Esophagus squamous epithelium (tissue), 5 donors: ENCODE measurements at regions not wholly inside any gene's neighbourhood (a gene's known extent, or its start where the extent isn't known, plus 50 kb on each side); places are given as distances from the start of the nearest gene placed in this dataset.

Experiments
- DNase-seq: peaks from one replicate; lab custom pipeline; 2025; lab: John Stamatoyannopoulos, UW
- H3K27ac ChIP-seq, 4 donors: fragments of 200-600 bp; sonication (generic); one replicate each; pipeline ENCODE4 v1.5.1; 2016 to 2019; ENCODE audit warnings: mild to moderate bottlenecking in 1 of 4
- H3K27me3 ChIP-seq, 4 donors: fragments of 200-600 bp; sonication (generic); 1 replicate in 3 of 4; 2 replicates in 1 of 4; pipeline versions ENCODE4 v1.5.1 to v1.6.0; 2017 to 2021; ENCODE audit warnings: antibody characterized with exemption in 1 of 4
- H3K36me3 ChIP-seq, 3 donors: fragments of 200-600 bp; sonication (generic); one replicate each; pipeline ENCODE4 v1.5.1; 2016 to 2019
- H3K4me1 ChIP-seq, 3 donors: fragments of 200-600 bp; sonication (generic); one replicate each; pipeline ENCODE4 v1.5.1; 2017 to 2019
- H3K4me3 ChIP-seq, 4 donors: fragments of 200-600 bp; sonication (generic); 1 replicate in 3 of 4; 2 replicates in 1 of 4; pipeline ENCODE4 v1.5.1; 2016 to 2019; ENCODE audit warnings: mild to moderate bottlenecking in 2 of 4, moderate library complexity in 1 of 4
- H3K9me3 ChIP-seq, 3 donors: fragments of 200-600 bp; sonication (generic); one replicate each; pipeline ENCODE4 v1.5.1; 2016 to 2019
- CTCF ChIP-seq, 6 experiments: fragments of 450-650 bp in 4 of 6; fragments of 200-600 bp in 2 of 6; sonication (generic) in 2 of 6; IDR thresholded peaks; one replicate each; pipeline ENCODE4 v1.5.1; 2016 to 2019; ENCODE audit warnings: antibody characterized with exemption in 6 of 6, mild to moderate bottlenecking in 4 of 6, moderate library complexity in 4 of 6
- POLR2A ChIP-seq, 4 donors: fragments of 450-650 bp; IDR thresholded peaks; one replicate each; pipeline ENCODE4 v1.6.1; 2017; ENCODE audit warnings: antibody characterized with exemption in 4 of 4, mild to moderate bottlenecking in 4 of 4, moderate library complexity in 3 of 4
- WGBS, 2 donors: methylation state at CpG; one replicate each; pipeline ENCODE4 v1.1.5; 2018; 5-methylcytosine and 5-hydroxymethylcytosine counted together
- intact Hi-C: fragments of 100-400 bp; cut with DNase I; formaldehyde crosslinking; loops from one replicate; pipeline ENCODE4 v1.15.0; 2022
- donor health status: DM: yes; HTN: yes; CAD: no.

GRCh38 chr22:22946131-22946530 lies 58.5 kb downstream of the IGLL5 start:
- DNase-seq = no peak
- Histone ChIP-seq H3K27me3 (peaks cover 0 to 68% (median 0%) of the 10 kb centered on the region in 4 donors), H3K4me3 (no peak overlapping the region), H3K27ac (no peak overlapping the region), H3K36me3 (no peaks in the 10 kb centered on the region), H3K9me3 (no peaks in the 10 kb centered on the region), H3K4me1 (no peaks in the 10 kb centered on the region)
- no peak for TF ChIP-seq POLR2A (IDR thresholded peaks at IDR 0.05)
- TF ChIP-seq CTCF (IDR thresholded peaks at IDR 0.05) = no peak
- WGBS, 2 donors = 35 to 56% methylated on average over 5 of the region's 5 CpGs
- intact Hi-C loops = no loop called here

GRCh38 chr22:22948651-22949571 lies 61.3 kb downstream of the IGLL5 start:
- Histone ChIP-seq H3K4me1 (no peaks in the 10 kb centered on the region), H3K4me3 (no peak overlapping the region), H3K36me3 (no peaks in the 10 kb centered on the region), H3K27me3 (peaks cover 0 to 67% (median 0%) of the 10 kb centered on the region in 4 donors), H3K9me3 (no peaks in the 10 kb centered on the region), H3K27ac (no peak overlapping the region)
- DNase-seq = no peak
- WGBS, 2 donors = 51 to 52% methylated on average over 2 to 4 of the region's 10 CpGs
- intact Hi-C loops = no loop called here
- TF ChIP-seq CTCF (IDR thresholded peaks at IDR 0.05) (no peak), POLR2A (IDR thresholded peaks at IDR 0.05) (no peak)

DNA sequence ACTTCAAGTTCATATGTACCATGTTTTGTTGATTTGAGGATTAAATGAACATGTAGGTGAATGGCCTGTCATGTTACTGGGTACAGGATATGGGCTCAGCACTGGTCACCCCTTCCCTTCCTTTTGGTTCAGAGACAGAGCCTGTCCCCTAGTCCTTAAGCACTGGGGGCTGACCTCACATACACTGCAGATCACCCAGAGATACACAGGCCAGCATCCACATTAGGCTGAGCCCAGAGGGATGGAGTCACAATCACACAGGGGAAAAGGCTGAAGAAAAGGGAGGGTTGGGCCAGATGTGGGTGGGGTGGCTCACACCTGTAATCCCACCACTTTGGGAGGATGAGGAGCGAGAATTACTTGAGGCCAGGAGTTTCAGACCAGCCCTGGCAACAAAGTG lies 62.3 kb downstream of the IGLL5 start:
- no peak overlapping the region for H3K4me3 ChIP-seq
- WGBS, 2 donors = 73 to 100% methylated on average over 1 of the region's 1 CpG
- no peak for TF ChIP-seq POLR2A (IDR thresholded peaks at IDR 0.05)
- no peak for TF ChIP-seq CTCF (IDR thresholded peaks at IDR 0.05)
- H3K36me3 ChIP-seq = no peaks in the 10 kb centered on the region
- H3K4me1 ChIP-seq = no peaks in the 10 kb centered on the region
- intact Hi-C loops = loop anchor here (10.0 kb wide), 1 partner anchor 435 kb away; no protein-coding TSS in a partner anchor
- no peak overlapping the region for H3K27ac ChIP-seq
- H3K27me3 ChIP-seq = peaks cover 0 to 67% (median 0%) of the 10 kb centered on the region in 4 donors
- no peaks in the 10 kb centered on the region for H3K9me3 ChIP-seq
- DNase-seq = no peak

DNA sequence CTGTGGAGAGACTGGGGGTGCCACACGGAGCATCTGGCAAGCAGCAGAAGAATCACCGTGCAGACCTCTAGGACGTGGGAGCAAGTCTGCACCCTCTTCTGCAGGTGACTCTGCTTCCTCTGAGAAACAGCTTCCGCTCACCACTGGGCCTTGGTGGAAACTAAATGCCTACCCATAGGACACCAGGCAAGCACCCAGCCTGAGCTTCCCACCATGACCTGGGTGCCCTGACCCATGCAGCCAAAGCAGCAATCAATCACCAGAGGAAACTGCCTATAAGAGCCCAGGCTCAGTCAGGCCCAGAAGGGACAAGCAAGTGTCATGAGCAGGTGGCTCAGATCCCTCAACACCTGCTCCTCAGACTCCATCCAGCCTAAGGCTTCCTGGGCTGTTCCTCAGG lies 63.4 kb downstream of the IGLL5 start:
- Histone ChIP-seq H3K36me3 (no peaks in the 10 kb centered on the region), H3K27ac (no peak overlapping the region), H3K4me1 (peaks cover 0 to 5% (median 0%) of the 10 kb centered on the region in 3 donors), H3K27me3 (peaks cover 0 to 73% (median 0%) of the 10 kb centered on the region in 4 donors), H3K4me3 (no peak overlapping the region), H3K9me3 (no peaks in the 10 kb centered on the region)
- TF ChIP-seq CTCF (IDR thresholded peaks at IDR 0.05) = no peak
- no peak for TF ChIP-seq POLR2A (IDR thresholded peaks at IDR 0.05)
- WGBS, 2 donors = 100% methylated on average over 1 of the region's 4 CpGs; no CpG with 5 or more reads in 1 of the 2 donors
- DNase-seq = no peak
- intact Hi-C loops = loop anchor here (10.0 kb wide), 1 partner anchor 434 kb away; no protein-coding TSS in a partner anchor
